ENCODE measurements at regions not wholly inside any gene's neighbourhood (a gene's known extent, or its start where the extent isn't known, plus 50 kb on each side); places are given as distances from the start of the nearest gene placed in this dataset.
"Not testable (repeated sequence)": the region's sequence is repeated elsewhere in the genome, so short reads cannot be mapped to it uniquely, and the experiment has no call there.

GRCh38 chr1:215287362-215287761 is 204.8 kb downstream of the KCNK2 start:
- Histone ChIP-seq H3K36me3 (ENCODE audit: control insufficient read depth in 1 of 2, insufficient read depth in 2 of 2, low read length in 1 of 2) (no peaks in the 10 kb centered on the region), H3K4me1 (ENCODE audit: control insufficient read depth in 1 of 2, insufficient read depth in 2 of 2, low read length in 2 of 2) (no peaks in the 10 kb centered on the region), H3K27me3 (ENCODE audit: control insufficient read depth in 1 of 2, insufficient read depth in 2 of 2, low read length in 1 of 2) (no peaks in the 10 kb centered on the region), H3K9me3 (ENCODE audit: control insufficient read depth, low read length) (no peaks in the 10 kb centered on the region), H3K4me3 (ENCODE audit: low read length in 2 of 2) (no peak overlapping the region), H3K27ac (ENCODE audit: low read depth in 1 of 2, low read length in 2 of 2) (no peak overlapping the region)
- intact Hi-C loops (cut with DNase I), result no loop called here
- 62 to 67% methylated on average over 2 of the region's 2 CpGs for WGBS, 2 donors
- DNase-seq (no peak), ATAC-seq (ENCODE audit: low FRiP score) (no peak)

DNA sequence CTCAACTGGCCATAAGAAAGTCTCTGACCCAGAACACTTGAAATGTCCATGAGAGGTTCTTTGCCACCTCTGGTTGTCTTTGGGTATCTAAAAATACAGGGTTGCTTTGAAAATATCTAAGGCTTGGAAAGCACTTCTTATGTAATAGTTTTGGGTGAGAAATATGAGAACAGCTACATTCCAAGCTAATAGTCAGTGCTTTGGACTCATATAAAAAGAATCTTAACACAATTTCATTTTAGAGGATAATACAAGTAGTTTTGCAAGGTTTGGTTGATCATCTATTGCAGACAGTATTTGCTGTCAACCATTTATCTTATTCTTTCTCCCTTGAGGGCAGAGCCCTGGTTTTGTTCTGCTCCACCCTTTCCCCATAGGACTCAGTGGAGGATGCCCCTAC is 207.5 kb downstream of the KCNK2 start:
- Histone ChIP-seq H3K4me3 (ENCODE audit: low read length in 2 of 2) (no peak overlapping the region), H3K9me3 (ENCODE audit: control insufficient read depth, low read length) (no peaks in the 10 kb centered on the region), H3K4me1 (ENCODE audit: control insufficient read depth in 1 of 2, insufficient read depth in 2 of 2, low read length in 2 of 2) (no peaks in the 10 kb centered on the region), H3K36me3 (ENCODE audit: control insufficient read depth in 1 of 2, insufficient read depth in 2 of 2, low read length in 1 of 2) (peaks cover 0 to 2% of the 10 kb centered on the region in 2 donors), H3K27ac (ENCODE audit: low read depth in 1 of 2, low read length in 2 of 2) (no peak overlapping the region), H3K27me3 (ENCODE audit: control insufficient read depth in 1 of 2, insufficient read depth in 2 of 2, low read length in 1 of 2) (no peaks in the 10 kb centered on the region)
- no peak for ATAC-seq (ENCODE audit: low FRiP score)
- intact Hi-C loops (cut with DNase I), result no loop called here
- DNase-seq, result no peak

DNA sequence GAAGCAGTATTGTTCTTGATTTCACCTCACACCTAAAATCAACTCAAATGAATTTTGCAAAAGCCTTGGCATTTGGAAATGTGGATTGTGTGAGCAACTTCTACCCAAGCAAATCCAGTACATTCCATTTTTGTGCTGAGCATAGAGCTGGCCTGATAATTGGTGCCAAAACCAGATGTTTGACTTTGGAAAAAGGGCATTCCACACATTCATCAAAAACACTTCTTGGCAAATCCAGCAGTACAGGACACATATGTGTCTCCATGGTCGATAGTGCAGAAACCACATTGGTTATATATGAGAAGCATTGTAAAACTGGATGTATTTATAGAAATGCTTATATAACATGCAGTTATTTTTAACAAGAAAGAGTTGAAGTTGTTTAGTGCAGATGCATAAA is 210.4 kb downstream of the KCNK2 start:
- no peak overlapping the region for H3K27ac ChIP-seq (ENCODE audit: low read depth in 1 of 2, low read length in 2 of 2)
- no peaks in the 10 kb centered on the region for H3K4me1 ChIP-seq (ENCODE audit: control insufficient read depth in 1 of 2, insufficient read depth in 2 of 2, low read length in 2 of 2)
- H3K36me3 ChIP-seq (ENCODE audit: control insufficient read depth in 1 of 2, insufficient read depth in 2 of 2, low read length in 1 of 2), result peaks cover 0 to 2% of the 10 kb centered on the region in 2 donors
- no peak overlapping the region for H3K4me3 ChIP-seq (ENCODE audit: low read length in 2 of 2)
- DNase-seq (no peak), ATAC-seq (ENCODE audit: low FRiP score) (no peak)
- intact Hi-C loops (cut with DNase I), result no loop called here
- no peaks in the 10 kb centered on the region for H3K27me3 ChIP-seq (ENCODE audit: control insufficient read depth in 1 of 2, insufficient read depth in 2 of 2, low read length in 1 of 2)
- H3K9me3 ChIP-seq (ENCODE audit: control insufficient read depth, low read length), result no peaks in the 10 kb centered on the region
- WGBS, 2 donors, result 28 to 37% methylated on average over 1 of the region's 1 CpG

DNA sequence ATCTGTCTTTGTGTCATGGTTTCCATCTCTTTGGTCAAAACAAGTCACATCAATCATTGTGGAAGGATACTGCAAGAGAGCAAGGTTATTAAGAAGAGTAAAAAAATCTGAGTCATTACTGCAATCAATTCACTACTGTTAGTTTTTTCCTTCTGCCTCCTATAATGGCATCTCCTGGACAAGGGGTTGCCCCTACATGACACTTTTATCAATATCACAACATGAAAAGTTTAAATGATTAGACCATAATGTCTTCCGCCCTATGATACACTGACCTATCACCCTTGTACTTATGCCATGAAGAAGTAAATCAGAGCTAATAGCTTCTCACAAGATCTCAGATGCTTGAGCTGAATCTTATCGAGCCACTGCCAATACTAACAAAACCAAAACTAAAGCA is 223.9 kb downstream of the KCNK2 start:
- H3K27me3 ChIP-seq (ENCODE audit: control insufficient read depth in 1 of 2, insufficient read depth in 2 of 2, low read length in 1 of 2), result no peaks in the 10 kb centered on the region
- intact Hi-C loops (cut with DNase I), result no loop called here
- H3K4me3 ChIP-seq (ENCODE audit: low read length in 2 of 2), result no peak overlapping the region
- no peak overlapping the region for H3K27ac ChIP-seq (ENCODE audit: low read depth in 1 of 2, low read length in 2 of 2)
- H3K36me3 ChIP-seq (ENCODE audit: control insufficient read depth in 1 of 2, insufficient read depth in 2 of 2, low read length in 1 of 2), result no peaks in the 10 kb centered on the region
- no peak for ATAC-seq (ENCODE audit: low FRiP score)
- WGBS, 2 donors, result 56 to 58% methylated on average over 2 of the region's 2 CpGs
- no peak for DNase-seq
- H3K9me3 ChIP-seq (ENCODE audit: control insufficient read depth, low read length), result no peaks in the 10 kb centered on the region
- H3K4me1 ChIP-seq (ENCODE audit: control insufficient read depth in 1 of 2, insufficient read depth in 2 of 2, low read length in 2 of 2), result no peaks in the 10 kb centered on the region

DNA sequence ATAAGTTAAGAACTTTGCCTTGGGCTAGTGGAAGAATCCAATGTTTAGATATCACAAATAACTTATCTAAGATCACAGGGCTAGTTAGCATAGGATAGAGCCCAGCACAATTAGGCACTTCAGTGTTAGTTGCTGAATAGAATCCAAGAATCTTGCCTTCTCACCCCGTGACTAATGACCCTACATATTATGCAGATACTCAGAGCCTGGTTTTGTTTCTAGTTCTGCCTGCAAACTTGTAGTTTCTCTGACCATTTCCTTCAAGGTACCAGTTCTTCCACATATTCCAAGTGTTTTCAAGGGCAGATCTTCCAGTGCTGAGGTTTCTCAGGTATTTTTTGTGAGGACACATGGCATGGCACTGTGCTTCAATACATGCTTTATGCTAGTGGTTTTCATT is 239.3 kb downstream of the KCNK2 start:
- Histone ChIP-seq H3K4me3 (ENCODE audit: low read length in 2 of 2) (no peak overlapping the region), H3K27ac (ENCODE audit: low read depth in 1 of 2, low read length in 2 of 2) (no peak overlapping the region), H3K4me1 (ENCODE audit: control insufficient read depth in 1 of 2, insufficient read depth in 2 of 2, low read length in 2 of 2) (no peaks in the 10 kb centered on the region), H3K9me3 (ENCODE audit: control insufficient read depth, low read length) (peaks cover 2% of the 10 kb centered on the region), H3K27me3 (ENCODE audit: control insufficient read depth in 1 of 2, insufficient read depth in 2 of 2, low read length in 1 of 2) (no peaks in the 10 kb centered on the region), H3K36me3 (ENCODE audit: control insufficient read depth in 1 of 2, insufficient read depth in 2 of 2, low read length in 1 of 2) (no peaks in the 10 kb centered on the region)
- ATAC-seq (ENCODE audit: low FRiP score), result no peak
- intact Hi-C loops (cut with DNase I), result no loop called here
- 35 to 45% methylated on average over 1 of the region's 1 CpG for WGBS, 2 donors
- DNase-seq, result no peak

- H3K4me1 ChIP-seq (ENCODE audit: control insufficient read depth in 1 of 2, insufficient read depth in 2 of 2, low read length in 2 of 2); intact Hi-C loops (cut with DNase I); H3K4me3 ChIP-seq (ENCODE audit: low read length in 2 of 2); H3K27me3 ChIP-seq (ENCODE audit: control insufficient read depth in 1 of 2, insufficient read depth in 2 of 2, low read length in 1 of 2); H3K27ac ChIP-seq (ENCODE audit: low read depth in 1 of 2, low read length in 2 of 2); H3K9me3 ChIP-seq (ENCODE audit: control insufficient read depth, low read length); DNase-seq; ATAC-seq (ENCODE audit: low FRiP score); H3K36me3 ChIP-seq (ENCODE audit: control insufficient read depth in 1 of 2, insufficient read depth in 2 of 2, low read length in 1 of 2): not testable (repeated sequence)
- 56 to 82% methylated on average over 3 of the region's 3 CpGs for WGBS, 2 donors
Observed at GRCh38 chr1:215323992-215324391, 241.5 kb downstream of the KCNK2 start.

DNA sequence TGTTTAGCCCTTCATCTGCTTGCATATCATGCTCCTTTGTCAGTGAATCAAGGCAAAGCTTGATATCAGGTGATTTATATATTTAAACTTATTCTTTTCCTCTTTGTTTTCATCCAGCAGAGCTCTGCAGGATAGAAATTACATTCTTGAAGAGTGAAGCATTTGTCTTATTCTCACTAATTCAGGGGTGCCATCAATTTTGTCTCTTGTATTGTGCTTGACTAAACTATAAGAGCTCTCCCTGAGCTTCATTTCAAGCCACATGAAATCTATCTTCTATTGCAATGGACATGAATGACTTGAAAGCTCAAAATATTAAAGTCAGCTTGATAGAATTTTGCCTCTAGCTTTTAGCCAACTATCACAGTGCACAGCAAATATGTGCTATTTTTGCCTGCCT is 236.7 kb upstream of the KCTD3 start:
- intact Hi-C loops (cut with DNase I), result no loop called here
- Histone ChIP-seq H3K4me3 (ENCODE audit: low read length in 2 of 2) (no peak overlapping the region), H3K36me3 (ENCODE audit: control insufficient read depth in 1 of 2, insufficient read depth in 2 of 2, low read length in 1 of 2) (no peaks in the 10 kb centered on the region), H3K27me3 (ENCODE audit: control insufficient read depth in 1 of 2, insufficient read depth in 2 of 2, low read length in 1 of 2) (no peaks in the 10 kb centered on the region), H3K4me1 (ENCODE audit: control insufficient read depth in 1 of 2, insufficient read depth in 2 of 2, low read length in 2 of 2) (no peaks in the 10 kb centered on the region), H3K27ac (ENCODE audit: low read depth in 1 of 2, low read length in 2 of 2) (no peak overlapping the region), H3K9me3 (ENCODE audit: control insufficient read depth, low read length) (no peaks in the 10 kb centered on the region)
- DNase-seq (no peak), ATAC-seq (ENCODE audit: low FRiP score) (no peak)

DNA sequence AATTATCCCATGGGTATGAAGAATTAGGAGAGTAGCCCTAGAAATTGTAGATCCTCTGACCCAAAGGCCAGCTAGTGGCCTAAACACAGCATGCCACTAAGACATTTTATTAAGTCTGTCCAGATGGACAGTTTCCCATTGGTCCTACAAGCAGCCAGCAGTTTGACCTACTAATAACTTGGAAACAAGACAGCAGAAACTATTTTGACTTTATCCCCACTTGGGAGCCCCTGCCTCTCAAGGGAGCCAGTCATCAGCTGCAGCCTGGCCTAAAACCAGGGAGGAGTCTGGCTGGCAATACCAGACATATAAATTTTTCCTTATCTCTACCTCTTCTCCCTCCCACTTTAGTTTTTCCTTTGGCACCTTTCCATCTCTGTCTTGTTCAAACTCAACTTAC is 222.6 kb upstream of the KCTD3 start:
- intact Hi-C loops (cut with DNase I), result no loop called here
- no peak overlapping the region for H3K4me3 ChIP-seq (ENCODE audit: low read length in 2 of 2)

GRCh38 chr1:215345208-215345607 is 221.9 kb upstream of the KCTD3 start:
- intact Hi-C loops (cut with DNase I), result no loop called here
- Histone ChIP-seq H3K4me3 (ENCODE audit: low read length in 2 of 2) (no peak overlapping the region), H3K9me3 (ENCODE audit: control insufficient read depth, low read length) (no peaks in the 10 kb centered on the region), H3K36me3 (ENCODE audit: control insufficient read depth in 1 of 2, insufficient read depth in 2 of 2, low read length in 1 of 2) (no peaks in the 10 kb centered on the region), H3K27ac (ENCODE audit: low read depth in 1 of 2, low read length in 2 of 2) (no peak overlapping the region), H3K27me3 (ENCODE audit: control insufficient read depth in 1 of 2, insufficient read depth in 2 of 2, low read length in 1 of 2) (peaks cover 0 to 2% of the 10 kb centered on the region in 2 donors), H3K4me1 (ENCODE audit: control insufficient read depth in 1 of 2, insufficient read depth in 2 of 2, low read length in 2 of 2) (no peaks in the 10 kb centered on the region)
- ATAC-seq (ENCODE audit: low FRiP score), result no peak
- no peak for DNase-seq

More for the DNA sequence above, 222.6 kb upstream of the KCTD3 start:
- Histone ChIP-seq H3K27me3 (ENCODE audit: control insufficient read depth in 1 of 2, insufficient read depth in 2 of 2, low read length in 1 of 2) (peaks cover 0 to 2% of the 10 kb centered on the region in 2 donors), H3K27ac (ENCODE audit: low read depth in 1 of 2, low read length in 2 of 2) (no peak overlapping the region), H3K9me3 (ENCODE audit: control insufficient read depth, low read length) (no peaks in the 10 kb centered on the region), H3K4me1 (ENCODE audit: control insufficient read depth in 1 of 2, insufficient read depth in 2 of 2, low read length in 2 of 2) (no peaks in the 10 kb centered on the region), H3K36me3 (ENCODE audit: control insufficient read depth in 1 of 2, insufficient read depth in 2 of 2, low read length in 1 of 2) (no peaks in the 10 kb centered on the region)
- DNase-seq (no peak), ATAC-seq (ENCODE audit: low FRiP score) (no peak)

DNA sequence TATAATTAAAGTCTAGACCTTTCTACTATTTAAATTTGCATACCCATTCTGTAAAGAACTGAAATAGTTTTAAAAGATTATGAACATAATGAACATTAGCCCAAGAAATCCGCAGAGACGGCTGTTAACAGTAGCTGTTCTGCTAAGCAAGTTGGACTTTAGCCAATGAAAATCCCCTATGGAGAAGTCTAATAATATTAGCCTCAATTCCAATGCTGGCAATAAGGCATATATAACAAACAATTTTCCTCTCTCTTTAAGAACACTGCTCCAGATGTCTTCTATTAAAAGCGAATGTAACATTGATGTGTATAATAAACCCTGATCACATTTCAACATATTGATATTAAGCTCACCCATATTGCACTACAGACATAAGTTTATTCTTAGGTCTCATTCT is 221.3 kb upstream of the KCTD3 start:
- no peaks in the 10 kb centered on the region for H3K9me3 ChIP-seq (ENCODE audit: control insufficient read depth, low read length)
- no peak for ATAC-seq (ENCODE audit: low FRiP score)
- no peaks in the 10 kb centered on the region for H3K4me1 ChIP-seq (ENCODE audit: control insufficient read depth in 1 of 2, insufficient read depth in 2 of 2, low read length in 2 of 2)
- H3K27ac ChIP-seq (ENCODE audit: low read depth in 1 of 2, low read length in 2 of 2), result no peak overlapping the region
- WGBS, 2 donors, result 17 to 20% methylated on average over 3 of the region's 3 CpGs
- no peak overlapping the region for H3K4me3 ChIP-seq (ENCODE audit: low read length in 2 of 2)
- H3K36me3 ChIP-seq (ENCODE audit: control insufficient read depth in 1 of 2, insufficient read depth in 2 of 2, low read length in 1 of 2), result no peaks in the 10 kb centered on the region
- no peak for DNase-seq
- intact Hi-C loops (cut with DNase I), result no loop called here
- peaks cover 0 to 2% of the 10 kb centered on the region in 2 donors for H3K27me3 ChIP-seq (ENCODE audit: control insufficient read depth in 1 of 2, insufficient read depth in 2 of 2, low read length in 1 of 2)
